Suprapubic skin (tissue), 4 donors: ENCODE measurements at regions not wholly inside any gene's neighbourhood (a gene's known extent, or its start where the extent isn't known, plus 50 kb on each side); places are given as distances from the start of the nearest gene placed in this dataset.

Experiments
- DNase-seq, 2 donors: peaks; one replicate each; pipeline ENCODE4 v3.0.0-alpha.2; 2019; ENCODE audit warnings: low spot score in 2 of 2
- H3K27ac ChIP-seq: fragments of 200-600 bp; sonication (generic); one replicate; pipeline ENCODE4 v1.5.1; 2019
- H3K27me3 ChIP-seq: fragments of 200-600 bp; sonication (generic); one replicate; pipeline ENCODE4 v1.5.1; 2019
- H3K36me3 ChIP-seq: fragments of 200-600 bp; sonication (generic); one replicate; pipeline ENCODE4 v1.5.1; 2019
- H3K4me1 ChIP-seq: fragments of 200-600 bp; sonication (generic); one replicate; pipeline ENCODE4 v1.5.1; 2019
- H3K4me3 ChIP-seq: fragments of 200-600 bp; sonication (generic); one replicate; pipeline ENCODE4 v1.5.1; 2019; ENCODE audit warnings: mild to moderate bottlenecking
- H3K9me3 ChIP-seq: fragments of 200-600 bp; sonication (generic); one replicate; pipeline ENCODE4 v1.5.1; 2019
- CTCF ChIP-seq, 2 donors: fragments of 200-600 bp in 1 of 2; fragments of 450-650 bp in 1 of 2; sonication (generic) in 1 of 2; IDR thresholded peaks; one replicate each; pipeline ENCODE4 v1.5.1; 2016 to 2019; ENCODE audit warnings: antibody characterized with exemption in 2 of 2, mild to moderate bottlenecking in 1 of 2, moderate library complexity in 1 of 2
- EP300 ChIP-seq: sonication (generic); formaldehyde crosslinking; IDR thresholded peaks from one replicate; pipeline ENCODE4 v1.6.1; 2017; ENCODE audit warnings: antibody characterized with exemption
- POLR2A ChIP-seq, 2 donors: fragments of 450-650 bp; IDR thresholded peaks; one replicate each; pipeline ENCODE4 v1.6.1; 2017; ENCODE audit warnings: antibody characterized with exemption in 2 of 2, mild to moderate bottlenecking in 2 of 2, moderate library complexity in 2 of 2
- POLR2AphosphoS5 ChIP-seq, 3 donors: sonication (generic); formaldehyde crosslinking; IDR thresholded peaks; one replicate each; pipeline ENCODE4 v1.6.1; 2017; ENCODE audit warnings: antibody characterized with exemption in 3 of 3
- WGBS: methylation state at CpG from one replicate; pipeline ENCODE4 v1.1.5; 2018; 5-methylcytosine and 5-hydroxymethylcytosine counted together

- Histone ChIP-seq H3K4me1 (no peaks in the 10 kb centered on the region), H3K27ac (no peak overlapping the region), H3K9me3 (no peaks in the 10 kb centered on the region), H3K36me3 (no peaks in the 10 kb centered on the region), H3K4me3 (no peak overlapping the region), H3K27me3 (no peaks in the 10 kb centered on the region)
- TF ChIP-seq POLR2A (IDR thresholded peaks at IDR 0.05) (no peak), EP300 (no peak), POLR2AphosphoS5 (IDR thresholded peaks at IDR 0.05) (no peak), CTCF (IDR thresholded peaks at IDR 0.05) (no peak)
- 91% methylated on average over 5 of the region's 5 CpGs for WGBS
- no peak for DNase-seq
These were observed 527.0 kb upstream of the MGMT start for GRCh38 chr10:128940081-128940480.

GRCh38 chr10:128943111-128943510, 523.9 kb upstream of the MGMT start:
- Histone ChIP-seq H3K9me3 (no peaks in the 10 kb centered on the region), H3K27me3 (no peaks in the 10 kb centered on the region), H3K36me3 (no peaks in the 10 kb centered on the region), H3K4me1 (no peaks in the 10 kb centered on the region), H3K4me3 (no peak overlapping the region), H3K27ac (no peak overlapping the region)
- 75% methylated on average over 6 of the region's 6 CpGs for WGBS
- DNase-seq, result no peak
- TF ChIP-seq POLR2A (IDR thresholded peaks at IDR 0.05) (no peak), EP300 (no peak), POLR2AphosphoS5 (IDR thresholded peaks at IDR 0.05) (no peak), CTCF (IDR thresholded peaks at IDR 0.05) (no peak)

GRCh38 chr10:128945398-128945797, 521.6 kb upstream of the MGMT start:
- H3K9me3 ChIP-seq, result no peaks in the 10 kb centered on the region
- DNase-seq, result no peak
- H3K4me3 ChIP-seq, result no peak overlapping the region
- TF ChIP-seq CTCF (IDR thresholded peaks at IDR 0.05), result no peak
- no peak for TF ChIP-seq EP300
- TF ChIP-seq POLR2A (IDR thresholded peaks at IDR 0.05), result no peak
- TF ChIP-seq POLR2AphosphoS5 (IDR thresholded peaks at IDR 0.05), result no peak
- no peaks in the 10 kb centered on the region for H3K4me1 ChIP-seq
- WGBS, result 46% methylated on average over 4 of the region's 7 CpGs
- H3K27ac ChIP-seq, result no peak overlapping the region
- no peaks in the 10 kb centered on the region for H3K27me3 ChIP-seq
- no peaks in the 10 kb centered on the region for H3K36me3 ChIP-seq

- H3K27me3 ChIP-seq, result no peaks in the 10 kb centered on the region
- H3K27ac ChIP-seq, result no peak overlapping the region
- no peak overlapping the region for H3K4me3 ChIP-seq
- 88% methylated on average over 12 of the region's 18 CpGs for WGBS
- no peaks in the 10 kb centered on the region for H3K9me3 ChIP-seq
- H3K36me3 ChIP-seq, result no peaks in the 10 kb centered on the region
- no peaks in the 10 kb centered on the region for H3K4me1 ChIP-seq
- TF ChIP-seq EP300 (no peak), POLR2A (IDR thresholded peaks at IDR 0.05) (no peak), CTCF (IDR thresholded peaks at IDR 0.05) (no peak), POLR2AphosphoS5 (IDR thresholded peaks at IDR 0.05) (no peak)
- no peak for DNase-seq
These were observed 516.7 kb upstream of the MGMT start for GRCh38 chr10:128950159-128950915.

GRCh38 chr10:128950916-128951275, 516.1 kb upstream of the MGMT start:
- Histone ChIP-seq H3K4me1 (no peaks in the 10 kb centered on the region), H3K27me3 (no peaks in the 10 kb centered on the region), H3K4me3 (no peak overlapping the region), H3K36me3 (no peaks in the 10 kb centered on the region), H3K27ac (no peak overlapping the region), H3K9me3 (no peaks in the 10 kb centered on the region)
- WGBS, result 77% methylated on average over 3 of the region's 4 CpGs
- no peak for TF ChIP-seq CTCF (IDR thresholded peaks at IDR 0.05)
- TF ChIP-seq EP300, result no peak
- no peak for TF ChIP-seq POLR2A (IDR thresholded peaks at IDR 0.05)
- TF ChIP-seq POLR2AphosphoS5 (IDR thresholded peaks at IDR 0.05), result no peak
- no peak for DNase-seq
